ENCODE measurements at regions not wholly inside any gene's neighbourhood (a gene's known extent, or its start where the extent isn't known, plus 50 kb on each side); places are given as distances from the start of the nearest gene placed in this dataset.

GRCh38 chr13:65595916-65596315 lies 1634.2 kb downstream of the PCDH9 start:
- H3K27ac ChIP-seq = no peak overlapping the region
- no peak for TF ChIP-seq POLR2A (IDR thresholded peaks at IDR 0.05)
- TF ChIP-seq CTCF (IDR thresholded peaks at IDR 0.05) = no peak
- H3K4me3 ChIP-seq (replicated peaks in 1 of 3) = no peak overlapping the region
- H3K36me3 ChIP-seq = no peaks in the 10 kb centered on the region
- no peaks in the 10 kb centered on the region for H3K4me1 ChIP-seq
- 79 to 80% methylated on average over 2 of the region's 2 CpGs for whole genome bisulfite sequencing, 2 donors
- no peaks in the 10 kb centered on the region for H3K27me3 ChIP-seq
- DNase-seq = no peak
- intact Hi-C loops (cut with DNase I) = no loop called here
- no peaks in the 10 kb centered on the region for H3K9me3 ChIP-seq

DNA sequence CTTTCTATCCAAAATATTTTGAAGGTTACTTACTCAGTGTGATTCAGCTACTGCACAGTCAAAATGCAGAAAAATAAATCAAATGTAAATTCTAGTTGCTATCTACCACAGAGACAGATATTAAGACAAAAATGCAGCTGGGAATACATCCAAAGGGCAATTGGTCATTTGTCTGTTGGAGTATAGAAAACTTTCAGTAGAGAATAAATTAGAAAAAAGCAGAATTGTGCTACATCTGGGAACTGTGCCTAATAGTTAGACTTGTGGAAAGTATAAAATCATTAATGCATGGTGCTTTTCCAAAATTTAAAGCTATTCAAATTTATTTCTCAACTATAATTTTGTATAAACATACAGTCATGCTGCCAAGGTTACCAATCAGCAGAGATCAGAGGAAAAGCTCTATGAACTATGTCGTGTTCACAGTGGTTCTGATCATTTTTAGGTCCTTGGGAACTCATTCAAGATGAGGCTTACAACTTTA lies 1635.8 kb downstream of the PCDH9 start:
- Histone ChIP-seq H3K36me3 (no peaks in the 10 kb centered on the region), H3K27ac (no peak overlapping the region), H3K4me3 (replicated peaks in 1 of 3) (no peak overlapping the region), H3K9me3 (no peaks in the 10 kb centered on the region), H3K27me3 (no peaks in the 10 kb centered on the region), H3K4me1 (no peaks in the 10 kb centered on the region)
- 53 to 54% methylated on average over 1 of the region's 1 CpG for WGBS, 2 donors
- TF ChIP-seq CTCF (IDR thresholded peaks at IDR 0.05) (no peak), POLR2A (IDR thresholded peaks at IDR 0.05) (no peak)
- DNase-seq = no peak
- intact Hi-C loops (cut with DNase I) = no loop called here

DNA sequence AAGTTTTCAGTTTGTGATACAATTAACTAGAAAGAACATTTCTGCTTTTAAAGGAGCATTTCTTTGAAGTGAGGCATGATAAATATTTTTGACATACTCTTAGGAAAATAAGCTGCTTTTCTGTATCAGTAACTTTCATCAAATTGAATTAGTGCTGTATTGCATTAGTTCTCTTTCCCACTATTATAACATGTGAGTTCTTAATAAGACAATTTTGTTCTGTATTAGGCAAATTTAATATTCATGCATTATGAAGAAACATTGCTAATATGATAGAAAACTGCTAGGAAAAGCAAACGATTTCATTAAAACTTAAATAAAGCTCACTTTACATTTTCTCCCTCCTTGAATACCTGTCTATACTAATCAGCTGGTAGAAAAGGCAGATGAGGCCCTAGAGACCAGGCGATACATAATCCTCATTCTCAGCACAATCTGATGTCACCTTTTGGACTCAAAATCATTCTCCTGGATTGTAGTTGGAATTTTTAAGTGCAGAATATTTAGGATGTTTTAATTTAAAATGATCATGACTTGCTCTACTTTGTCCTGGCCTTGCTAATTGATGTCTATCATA lies 1636.8 kb downstream of the PCDH9 start:
- no peak overlapping the region for H3K4me3 ChIP-seq (replicated peaks in 1 of 3)
- intact Hi-C loops (cut with DNase I) = no loop called here
- no peaks in the 10 kb centered on the region for H3K9me3 ChIP-seq
- WGBS, 2 donors = 80 to 83% methylated on average over 2 of the region's 2 CpGs
- H3K27ac ChIP-seq = no peak overlapping the region
- no peaks in the 10 kb centered on the region for H3K36me3 ChIP-seq
- no peak for TF ChIP-seq CTCF (IDR thresholded peaks at IDR 0.05)
- TF ChIP-seq POLR2A (IDR thresholded peaks at IDR 0.05) = no peak
- H3K4me1 ChIP-seq = no peaks in the 10 kb centered on the region
- H3K27me3 ChIP-seq = no peaks in the 10 kb centered on the region
- DNase-seq = no peak

GRCh38 chr13:65592731-65593130 lies 1637.4 kb downstream of the PCDH9 start:
- H3K4me1 ChIP-seq = no peaks in the 10 kb centered on the region
- no peak for DNase-seq
- no peaks in the 10 kb centered on the region for H3K9me3 ChIP-seq
- no peak overlapping the region for H3K27ac ChIP-seq
- TF ChIP-seq CTCF (IDR thresholded peaks at IDR 0.05) (no peak), POLR2A (IDR thresholded peaks at IDR 0.05) (no peak)
- intact Hi-C loops (cut with DNase I) = no loop called here
- 60 to 78% methylated on average over 1 of the region's 1 CpG for WGBS, 2 donors
- H3K4me3 ChIP-seq (replicated peaks in 1 of 3) = no peak overlapping the region
- H3K36me3 ChIP-seq = no peaks in the 10 kb centered on the region
- no peaks in the 10 kb centered on the region for H3K27me3 ChIP-seq

DNA sequence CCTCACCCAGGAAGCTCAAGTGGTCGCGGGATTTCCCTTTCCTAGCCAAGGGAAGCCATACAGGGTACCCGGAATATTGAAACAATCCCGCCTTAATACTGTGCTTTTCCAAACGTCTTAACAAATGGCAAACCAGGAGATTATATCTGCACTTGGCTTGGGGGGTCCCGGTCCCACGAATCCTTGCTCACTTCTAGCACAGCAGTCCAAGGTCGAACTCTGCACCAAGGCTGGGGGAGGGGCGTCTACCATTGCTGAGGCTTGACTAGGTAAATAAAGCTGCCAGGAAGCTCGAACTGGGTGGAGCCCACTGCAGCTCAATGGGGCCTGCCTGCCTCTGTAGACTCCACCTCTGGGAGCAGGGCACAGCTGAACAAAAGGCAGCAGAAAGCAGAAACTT lies 1644.8 kb downstream of the PCDH9 start:
- intact Hi-C loops (cut with DNase I) = no loop called here
- no peaks in the 10 kb centered on the region for H3K36me3 ChIP-seq
- H3K4me3 ChIP-seq (replicated peaks in 1 of 3) = no peak overlapping the region
- no peaks in the 10 kb centered on the region for H3K9me3 ChIP-seq
- H3K27me3 ChIP-seq = no peaks in the 10 kb centered on the region
- WGBS, 2 donors = 92 to 96% methylated on average over 10 of the region's 10 CpGs
- no peak for DNase-seq
- H3K4me1 ChIP-seq = no peaks in the 10 kb centered on the region
- H3K27ac ChIP-seq = no peak overlapping the region
- TF ChIP-seq CTCF (IDR thresholded peaks at IDR 0.05) (no peak), POLR2A (IDR thresholded peaks at IDR 0.05) (no peak)
